ENCODE measurements at regions not wholly inside any gene's neighbourhood (a gene's known extent, or its start where the extent isn't known, plus 50 kb on each side); places are given as distances from the start of the nearest gene placed in this dataset.

GRCh38 chrX:150310881-150311280 is 52.2 kb upstream of the MAMLD1 start:
- no peak for TF ChIP-seq CTCF (IDR thresholded peaks at IDR 0.05; ENCODE audit: poor library complexity)
- no peak for TF ChIP-seq EZH2 (IDR thresholded peaks at IDR 0.05; ENCODE audit: borderline replicate concordance)
- no peak for TF ChIP-seq EZH2phosphoT487 (IDR thresholded peaks at IDR 0.05; ENCODE audit: low read depth, severe bottlenecking, unreplicated experiment)
